Activated T-cell treated with anti-CD3 and anti-CD28 coated beads, Interleukin-2, amount 50 U/mL, for 48 hours (primary cell): ENCODE measurements at regions not wholly inside any gene's neighbourhood (a gene's known extent, or its start where the extent isn't known, plus 50 kb on each side); places are given as distances from the start of the nearest gene placed in this dataset.
"Not testable (repeated sequence)": the region's sequence is repeated elsewhere in the genome, so short reads cannot be mapped to it uniquely, and the experiment has no call there.

Experiments used
- DNase-seq, 2 experiments: peaks; one replicate each; pipeline ENCODE4 v3.0.0-alpha.2; 2020

DNA sequence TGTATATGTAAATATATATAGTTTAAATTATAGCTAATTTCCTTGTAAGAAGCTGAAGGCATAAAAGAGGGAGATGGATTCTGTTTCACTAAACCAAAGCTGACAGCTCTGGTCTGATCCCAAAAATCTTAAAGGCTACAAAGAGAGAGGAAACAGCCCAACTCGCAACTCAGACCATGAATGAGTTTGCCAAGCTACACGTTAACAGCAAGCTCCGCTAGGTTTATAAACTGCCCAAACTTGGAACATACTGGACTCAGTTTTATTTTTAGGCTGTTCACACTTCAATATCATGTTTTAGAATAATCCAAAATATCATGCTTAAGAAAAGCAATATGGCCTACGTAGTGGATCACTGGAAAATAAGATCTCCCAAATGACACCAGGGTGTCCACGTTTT, 318.3 kb upstream of the RPS23 start:
- DNase-seq: no peak

DNA sequence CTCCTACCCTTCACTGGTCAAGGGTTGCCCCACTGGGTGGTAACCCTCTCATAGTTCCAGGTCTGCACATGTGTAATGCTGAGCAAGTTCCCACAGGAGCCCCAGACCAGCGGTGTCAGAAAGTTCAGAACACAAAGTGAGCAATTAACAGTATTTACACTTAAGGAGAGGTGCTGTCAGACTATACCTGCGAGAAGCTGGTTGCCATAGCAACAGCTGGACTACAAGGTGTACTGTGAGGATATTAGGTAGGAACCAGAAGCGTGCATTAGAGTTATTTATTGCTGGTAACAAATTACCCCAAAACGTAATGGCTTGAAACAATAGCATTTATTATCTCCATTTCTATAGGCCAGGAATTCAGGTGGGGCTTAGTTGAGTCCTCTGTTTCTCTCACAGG, 317.0 kb upstream of the RPS23 start:
- DNase-seq: no peak

DNA sequence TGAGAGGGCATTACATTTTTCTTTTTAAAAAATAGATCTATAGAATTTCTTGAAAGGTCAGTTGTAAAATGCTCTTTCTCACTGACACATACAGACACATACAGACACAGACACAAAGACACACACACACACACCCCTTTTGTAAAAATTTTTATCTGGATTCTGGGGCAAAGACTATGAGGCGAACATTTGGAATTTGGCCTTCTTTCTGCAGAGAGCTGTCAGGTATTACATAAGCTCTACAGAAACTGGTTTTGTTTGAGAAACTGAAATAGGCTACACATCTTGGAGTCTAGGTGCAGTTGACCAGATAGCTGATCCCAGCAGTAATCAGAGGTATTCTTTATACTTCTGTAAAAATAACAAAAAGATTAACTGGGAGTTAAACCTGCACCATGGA, 315.9 kb upstream of the RPS23 start:
- no peak for DNase-seq

DNA sequence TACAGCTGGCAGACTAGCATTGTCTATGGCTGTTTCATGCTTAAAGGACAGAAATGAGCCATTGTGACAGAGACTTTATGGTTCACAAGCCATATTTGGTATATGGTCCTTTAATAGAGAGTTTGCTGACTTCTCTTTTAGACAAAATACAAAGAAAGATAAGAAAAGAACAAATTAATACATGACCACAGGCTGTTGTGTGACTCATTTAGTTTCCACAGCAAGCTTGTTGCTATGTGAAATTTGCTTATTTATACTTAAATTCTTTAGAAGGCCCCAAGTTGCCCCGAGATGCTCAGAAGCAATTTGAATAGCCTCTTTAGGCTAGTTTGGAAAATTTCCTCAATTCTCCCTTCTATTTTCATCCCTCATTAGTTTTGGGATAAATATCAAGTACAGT, 315.3 kb upstream of the RPS23 start:
- DNase-seq: no peak

DNA sequence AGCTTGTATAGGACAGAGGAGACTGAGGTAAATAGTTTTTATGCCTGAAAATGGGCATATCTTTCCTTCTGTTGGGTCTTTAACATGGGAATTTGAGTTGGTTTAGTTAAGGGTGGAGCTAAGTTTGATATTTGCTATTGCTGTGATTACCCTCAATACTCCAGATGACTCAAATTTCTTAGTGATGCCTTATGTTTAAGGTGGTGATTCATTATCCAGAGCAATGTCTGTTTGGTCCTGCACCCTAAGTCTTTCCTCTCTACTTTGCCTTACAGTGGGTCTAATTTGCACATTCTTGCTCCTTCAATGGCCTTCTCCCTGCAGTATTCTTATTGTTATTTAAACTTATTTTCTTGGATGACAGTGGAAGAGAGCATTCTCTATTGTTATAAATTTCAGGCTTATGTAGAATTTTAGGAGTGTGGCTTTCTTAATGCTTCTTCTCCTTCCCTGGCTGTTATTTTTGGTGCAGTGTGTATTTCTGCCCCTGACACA, 312.9 kb upstream of the RPS23 start:
- no peak for DNase-seq

DNA sequence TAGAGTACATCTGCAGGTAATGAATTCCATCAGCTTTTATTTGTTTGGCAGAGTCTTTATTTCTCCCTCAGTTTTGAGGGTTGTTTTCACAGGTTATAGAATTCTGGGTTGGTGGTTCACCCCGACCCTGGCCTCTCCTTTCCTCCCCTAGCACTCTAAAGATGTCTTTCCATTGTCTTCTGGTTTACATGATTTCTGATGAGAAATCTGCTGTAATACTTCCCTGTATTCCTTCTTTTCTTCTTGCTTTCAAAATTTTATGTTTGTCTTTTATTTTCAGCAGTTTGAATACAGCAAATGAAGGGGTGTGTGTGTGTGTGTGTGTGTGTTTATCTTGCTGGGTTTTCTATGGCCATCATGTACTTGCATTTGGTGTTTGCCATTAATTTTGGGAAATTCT, 312.0 kb upstream of the RPS23 start:
- no peak for DNase-seq

DNA sequence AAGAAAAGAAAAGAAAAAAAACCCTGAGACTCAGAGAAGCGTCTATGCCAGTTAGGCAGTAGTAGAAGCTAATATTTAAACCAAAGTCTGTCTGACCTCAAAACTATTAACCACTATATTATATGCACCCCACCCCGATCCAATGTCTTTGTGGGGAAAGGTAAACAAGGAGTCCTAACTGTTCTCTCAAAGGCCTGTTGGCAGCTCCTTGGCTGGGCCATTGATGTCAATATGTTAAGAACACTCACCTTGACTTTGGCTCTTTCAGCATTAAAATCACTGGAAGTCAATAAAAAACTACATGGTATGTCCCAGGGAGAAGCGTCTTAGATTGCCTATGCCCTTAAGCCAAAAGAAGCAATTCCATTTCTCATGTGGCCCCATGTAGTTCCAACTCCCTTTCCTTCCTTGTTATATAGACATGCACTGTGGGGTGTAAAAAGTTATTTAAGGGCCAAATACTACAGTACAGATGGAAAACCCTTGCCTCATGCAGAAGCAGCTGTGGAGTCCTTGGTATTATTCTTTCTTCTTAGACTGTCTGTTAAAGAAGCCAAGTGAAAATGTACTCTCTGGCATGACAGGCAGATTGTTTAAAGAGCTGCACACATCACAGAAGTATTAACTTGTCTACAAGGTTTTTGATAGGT, 308.6 kb upstream of the RPS23 start:
- no peak for DNase-seq

DNA sequence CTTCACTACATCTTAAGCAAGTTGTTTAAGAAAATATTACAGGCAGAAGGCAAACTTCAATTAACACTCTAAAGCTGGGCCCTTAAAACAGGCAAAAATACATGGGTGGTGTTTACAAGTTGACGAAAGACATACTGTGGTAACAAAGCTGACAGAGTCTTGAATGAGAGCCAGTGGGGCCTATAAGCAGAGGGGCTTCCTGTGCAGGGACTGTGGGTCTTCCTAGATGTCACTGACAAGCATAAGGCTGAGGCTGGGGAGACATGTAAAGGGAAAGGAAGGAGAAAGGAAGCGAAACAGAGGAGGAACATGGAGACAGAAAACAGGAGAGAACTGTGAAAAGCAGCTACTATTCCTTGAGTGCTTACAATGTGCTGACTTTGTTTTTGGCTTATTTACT, 308.0 kb upstream of the RPS23 start:
- no peak for DNase-seq

DNA sequence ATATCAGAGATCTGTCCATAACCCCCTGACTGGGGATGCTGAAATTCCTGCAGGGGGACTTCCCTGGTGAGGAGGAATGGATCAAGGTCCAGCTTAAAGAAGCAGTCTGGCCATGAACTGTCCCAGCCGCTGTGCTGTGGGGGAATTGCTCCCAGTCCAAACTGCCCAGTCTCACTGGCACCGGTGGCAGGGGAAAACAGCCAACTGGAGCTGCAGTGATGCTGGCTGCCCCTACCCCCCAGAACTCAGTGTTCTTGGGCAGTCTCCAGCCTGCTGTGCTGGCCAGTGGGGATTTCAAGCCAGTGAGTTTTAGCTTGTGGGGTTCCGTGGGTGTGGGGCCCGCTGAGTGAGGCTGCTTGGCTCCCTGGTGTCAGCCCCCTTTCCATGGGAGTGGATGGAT, 306.5 kb upstream of the RPS23 start:
- DNase-seq: no peak

DNA sequence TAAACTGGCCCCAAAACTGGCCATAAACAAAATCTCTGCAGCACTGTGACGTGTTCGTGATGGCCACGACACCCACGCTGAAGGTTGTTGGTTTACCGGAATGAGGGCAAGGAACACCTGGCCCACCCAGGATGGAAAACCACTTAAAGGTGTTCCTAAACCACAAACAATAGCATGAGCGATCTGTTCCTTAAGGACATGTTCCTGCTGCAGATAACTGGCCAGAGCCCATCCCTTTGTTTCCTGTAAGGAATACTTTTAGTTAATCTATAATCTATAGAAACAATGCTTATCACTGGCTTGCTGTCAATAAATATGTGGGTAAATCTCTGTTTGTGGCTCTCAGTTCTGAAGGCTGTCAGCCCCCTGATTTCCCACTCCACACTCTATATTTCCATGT, 305.2 kb upstream of the RPS23 start:
- not testable (repeated sequence) for DNase-seq

DNA sequence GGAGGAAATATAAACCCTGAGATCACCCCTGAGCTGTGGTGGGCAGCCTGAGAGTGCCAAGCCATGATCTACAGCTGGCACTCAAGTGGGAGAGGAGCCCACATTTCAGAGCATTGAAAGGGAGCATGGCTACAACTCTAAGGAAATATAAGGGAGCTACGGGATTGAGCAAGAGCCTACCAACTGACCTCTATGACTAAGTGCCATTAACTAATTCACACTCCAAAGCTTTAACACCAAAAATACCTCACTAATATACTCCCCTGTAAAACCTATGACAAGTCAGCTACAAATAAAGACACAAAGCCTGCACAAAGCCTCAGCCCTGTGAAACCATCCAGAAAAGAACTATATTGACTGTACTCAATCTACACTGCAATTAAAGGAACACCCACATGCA, 286.8 kb upstream of the RPS23 start:
- no peak for DNase-seq

DNA sequence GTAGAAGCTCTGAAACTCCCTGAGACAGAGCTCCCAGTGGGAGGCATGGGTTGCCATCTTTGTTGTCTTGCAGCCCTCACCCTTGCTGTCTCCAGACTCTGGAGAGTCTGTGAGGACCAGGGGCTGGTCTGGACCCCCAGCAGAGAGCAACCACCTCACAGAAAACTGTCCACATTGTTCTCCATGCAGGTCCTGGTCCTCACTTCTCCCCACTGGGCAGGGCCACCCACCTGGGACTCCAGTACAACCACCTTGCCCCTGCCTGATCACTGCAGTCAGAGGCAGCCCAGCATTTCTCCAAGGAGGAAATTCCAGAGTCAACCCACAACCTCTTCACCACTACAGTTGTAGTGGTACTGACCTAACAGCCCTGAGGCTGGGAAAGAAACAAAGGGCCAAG, 285.6 kb upstream of the RPS23 start:
- DNase-seq: no peak

DNA sequence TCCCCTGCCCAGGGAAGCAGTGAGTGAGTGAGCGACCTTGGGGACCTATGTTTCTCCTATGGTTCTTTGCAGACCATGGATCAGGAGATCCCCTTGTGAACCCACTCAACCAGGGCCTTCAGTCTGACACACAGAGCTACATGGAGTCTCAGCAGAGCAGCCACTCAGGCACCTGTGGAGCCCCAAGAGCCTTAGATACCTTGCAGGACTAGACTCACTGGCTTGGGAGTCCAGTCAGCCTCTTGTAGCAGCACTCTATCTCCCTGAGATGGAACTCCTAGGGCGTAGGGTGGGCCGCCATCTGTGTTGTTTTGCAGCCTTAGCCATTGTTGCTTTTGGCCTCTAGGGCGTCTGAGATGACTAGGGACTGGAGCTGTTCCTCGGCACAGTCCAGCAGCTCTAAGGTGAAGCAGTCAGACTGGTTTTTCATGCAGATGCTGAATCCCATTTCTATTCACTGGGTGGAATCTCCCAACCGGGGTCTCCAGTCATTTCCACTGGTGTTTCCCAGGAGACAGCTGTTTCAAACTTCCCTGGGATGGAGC, 284.6 kb upstream of the RPS23 start:
- no peak for DNase-seq

DNA sequence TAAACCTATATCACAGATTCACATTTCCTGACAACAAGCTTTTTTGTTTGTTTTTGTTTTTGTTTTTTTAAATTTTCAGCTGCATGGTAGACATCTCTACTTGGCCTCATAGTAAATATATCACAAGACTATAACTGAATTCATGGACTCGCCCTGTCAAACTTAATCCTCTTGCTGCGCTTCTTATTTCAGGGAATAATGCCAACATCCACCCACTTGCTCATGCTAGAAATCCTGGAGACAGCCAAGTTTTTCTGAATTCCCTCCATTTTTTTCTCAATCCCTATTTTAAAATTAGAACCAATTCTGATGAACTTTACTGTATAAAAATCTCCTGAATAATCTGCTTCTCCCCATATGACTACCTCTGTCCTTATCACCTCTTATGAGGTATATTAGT, 283.6 kb upstream of the RPS23 start:
- no peak for DNase-seq

DNA sequence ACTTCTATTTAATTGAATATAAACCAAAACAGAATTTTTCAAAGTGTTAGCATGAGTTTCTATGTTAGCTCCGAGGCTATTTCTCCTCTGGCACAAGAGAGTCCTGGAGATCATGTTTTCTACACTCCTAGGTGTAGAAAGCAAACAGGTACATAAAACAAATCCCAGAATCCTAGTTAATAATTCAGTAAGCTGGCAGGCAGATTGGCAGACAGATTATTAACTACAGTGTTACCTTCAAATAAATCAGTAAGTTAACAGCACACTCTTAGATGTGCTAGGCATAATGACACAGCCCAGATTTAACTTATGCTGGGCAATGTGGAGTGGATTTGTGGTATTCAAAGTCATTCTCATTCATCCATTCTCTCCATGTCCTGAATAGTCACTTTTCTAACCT, 282.8 kb upstream of the RPS23 start:
- DNase-seq: no peak

DNA sequence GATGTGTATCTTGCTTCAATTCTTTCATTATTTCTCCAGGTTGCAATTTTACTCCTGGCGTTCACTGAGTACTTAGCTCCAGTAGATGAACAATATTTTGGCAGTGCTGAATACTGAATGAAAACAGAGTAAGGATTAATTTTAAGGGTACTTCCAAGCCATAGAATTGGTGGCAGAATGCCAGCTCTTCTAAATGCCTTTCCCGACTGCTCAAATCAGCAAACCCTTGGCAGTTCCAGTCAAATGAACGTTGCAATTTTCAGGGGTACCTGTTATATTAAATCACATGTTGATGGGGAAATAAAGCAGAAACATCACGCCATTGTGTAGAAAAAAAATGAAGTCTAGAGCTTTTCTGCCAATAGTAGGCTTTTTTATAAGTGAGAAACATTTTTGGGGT, 282.4 kb upstream of the RPS23 start:
- no peak for DNase-seq

DNA sequence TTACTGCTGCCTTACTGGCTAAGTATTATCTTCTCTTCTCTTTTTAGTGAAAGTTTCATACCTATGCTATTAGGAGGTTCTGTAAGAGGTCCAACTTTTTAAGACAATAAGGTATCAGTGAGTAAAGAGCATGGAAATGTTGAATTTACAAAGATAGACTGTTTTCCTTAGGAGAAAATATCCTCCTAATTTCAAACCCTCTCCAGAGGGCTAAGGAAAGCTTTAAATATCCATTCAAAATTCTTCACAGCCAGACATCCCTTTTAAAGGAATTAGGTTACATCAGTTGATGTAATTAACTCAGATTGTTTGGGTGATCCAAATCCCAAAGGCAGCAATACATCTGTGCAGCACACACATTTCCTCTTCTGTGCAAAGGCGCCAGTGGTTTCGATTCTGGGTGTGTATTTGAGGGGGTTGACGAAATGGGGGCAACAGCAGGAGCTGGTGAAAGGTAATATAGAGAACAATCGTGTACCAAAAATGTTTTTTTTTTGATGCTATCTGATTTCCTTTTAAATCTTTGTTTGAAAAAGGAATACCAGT, 273.8 kb upstream of the RPS23 start:
- no peak for DNase-seq

DNA sequence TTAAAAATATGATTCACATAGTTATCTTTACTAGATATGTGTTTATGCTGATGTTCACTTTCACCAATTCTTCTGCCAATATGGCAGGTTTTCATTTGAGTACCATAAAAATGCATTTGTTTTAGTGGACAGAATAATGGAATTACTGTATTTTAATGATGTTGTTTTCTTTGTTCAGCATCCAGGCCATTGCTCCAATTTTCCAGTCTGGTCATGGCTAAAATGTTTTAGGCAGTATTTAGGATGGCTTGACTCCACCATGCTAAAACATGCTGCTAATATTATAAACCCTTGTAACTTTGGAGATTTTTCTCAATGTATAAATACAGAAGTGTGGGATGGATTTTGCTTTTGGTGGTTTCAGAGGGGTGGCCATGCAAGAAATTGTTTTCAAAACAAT, 273.0 kb upstream of the RPS23 start:
- DNase-seq: no peak

DNA sequence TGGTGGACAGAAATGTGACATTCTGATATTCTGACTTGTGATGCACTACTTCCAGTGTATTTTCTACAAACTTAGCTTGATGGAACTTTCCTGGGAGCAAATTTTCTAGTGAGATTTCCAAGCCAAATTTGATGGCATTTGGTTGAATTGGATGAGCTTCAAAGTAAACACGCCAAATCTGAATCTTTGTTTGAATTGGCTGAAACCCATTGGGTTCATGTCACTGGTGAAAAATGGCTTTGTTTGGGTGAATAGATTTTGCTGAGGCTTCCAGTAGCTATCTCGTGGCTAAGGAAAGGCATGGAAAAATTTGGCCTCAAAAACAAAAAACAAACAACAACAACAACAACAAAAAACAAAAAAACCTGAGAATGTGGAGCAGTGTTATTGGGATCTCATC, 271.1 kb upstream of the RPS23 start:
- no peak for DNase-seq

DNA sequence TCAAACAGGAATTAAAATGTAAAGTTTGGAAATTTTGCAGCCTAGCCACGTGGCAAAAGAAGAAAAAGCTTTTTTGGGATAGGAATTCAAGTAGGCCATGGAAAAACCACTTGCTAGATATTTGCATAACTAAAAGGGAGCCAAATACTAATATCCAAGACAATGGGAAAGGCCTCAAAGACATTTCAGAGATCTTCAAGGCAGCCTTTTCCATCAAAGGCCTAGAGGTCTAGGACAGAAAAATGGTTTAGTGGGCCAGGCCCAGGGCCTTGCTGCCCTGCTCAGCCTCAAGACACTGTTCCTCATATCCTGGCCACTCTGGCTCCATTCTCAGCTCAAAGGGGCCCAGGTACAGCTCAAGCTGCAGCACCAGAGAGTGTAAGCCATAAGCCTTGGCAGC, 265.9 kb upstream of the RPS23 start:
- DNase-seq: no peak

DNA sequence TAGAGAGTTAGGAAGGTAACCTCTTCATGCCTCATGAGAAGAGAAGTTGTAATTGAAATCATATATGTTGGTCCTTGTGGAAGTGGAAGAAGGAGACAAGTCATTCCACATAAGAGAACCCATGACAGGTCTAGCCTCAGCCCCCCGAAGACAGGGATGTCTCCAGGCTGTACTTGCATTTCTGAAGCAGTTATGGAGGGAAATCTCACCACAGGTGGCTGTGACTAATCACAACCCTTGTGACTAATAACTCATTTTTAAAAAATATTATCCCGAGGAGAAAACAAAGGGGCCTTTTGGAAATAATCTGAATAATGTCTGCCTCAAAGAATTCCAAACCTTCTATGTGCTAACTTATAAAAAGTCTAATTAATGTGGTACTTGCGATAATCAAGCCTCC, 262.1 kb upstream of the RPS23 start:
- DNase-seq: no peak

DNA sequence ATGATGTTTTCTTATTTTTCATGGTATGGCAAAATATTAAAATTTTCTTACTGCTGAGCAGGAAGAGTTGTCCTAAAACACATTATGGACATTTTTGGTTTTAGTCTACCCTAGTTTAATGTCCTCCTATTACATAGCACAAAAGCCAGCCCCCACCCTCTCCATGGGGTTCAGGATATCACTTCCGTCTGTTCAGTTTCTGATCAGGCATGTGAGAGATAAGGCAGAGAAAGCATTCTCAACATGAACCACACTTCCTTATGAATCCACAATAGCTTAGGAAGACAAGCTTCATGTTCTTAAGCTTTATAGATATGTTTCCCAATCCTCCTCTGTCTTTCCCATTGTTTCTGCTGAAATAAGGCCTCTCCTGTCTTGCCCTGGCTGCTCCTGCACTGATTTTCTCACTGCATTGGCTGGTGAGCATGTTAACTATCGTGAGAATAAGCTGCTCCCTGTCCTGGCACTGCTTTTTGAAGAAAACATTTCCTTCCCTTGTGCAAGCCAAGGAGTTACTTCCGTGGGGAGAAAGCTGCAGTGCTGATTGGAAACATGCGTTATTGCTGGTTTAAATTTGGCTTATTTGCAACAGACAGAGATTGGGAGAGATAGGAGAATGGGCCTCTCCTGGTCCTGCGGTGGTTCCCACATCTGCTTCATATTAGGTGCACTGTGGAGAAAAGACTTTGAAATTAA, 260.3 kb upstream of the RPS23 start:
- DNase-seq: no peak

DNA sequence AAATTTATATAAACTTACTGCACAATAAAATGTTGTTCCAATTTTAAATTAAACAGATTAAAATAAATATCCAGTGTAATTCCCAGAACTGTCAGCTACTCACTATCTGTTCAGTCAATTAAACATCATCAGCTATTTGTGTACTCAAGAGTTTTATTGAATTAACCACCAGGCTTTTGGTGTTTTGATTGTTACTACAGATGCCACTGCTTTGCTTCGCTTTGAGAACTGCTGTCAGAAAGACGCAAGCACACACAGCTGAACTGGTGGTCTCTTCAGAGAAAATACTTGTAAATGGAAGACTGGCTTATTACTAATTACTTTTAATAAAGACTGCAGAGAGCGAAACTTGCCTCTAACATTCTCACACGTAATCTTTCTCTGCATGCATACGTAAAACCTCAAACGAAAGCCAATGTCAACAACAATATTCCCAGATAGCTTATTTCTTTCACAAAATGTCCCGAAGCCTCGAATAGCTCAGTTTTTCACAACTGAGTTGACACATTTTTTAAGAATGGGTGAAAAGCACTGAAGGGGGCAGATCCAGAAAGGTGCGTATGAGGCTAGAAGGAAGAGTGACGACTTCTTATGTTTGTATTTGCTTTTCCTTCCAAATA, 259.6 kb upstream of the RPS23 start:
- DNase-seq: no peak

DNA sequence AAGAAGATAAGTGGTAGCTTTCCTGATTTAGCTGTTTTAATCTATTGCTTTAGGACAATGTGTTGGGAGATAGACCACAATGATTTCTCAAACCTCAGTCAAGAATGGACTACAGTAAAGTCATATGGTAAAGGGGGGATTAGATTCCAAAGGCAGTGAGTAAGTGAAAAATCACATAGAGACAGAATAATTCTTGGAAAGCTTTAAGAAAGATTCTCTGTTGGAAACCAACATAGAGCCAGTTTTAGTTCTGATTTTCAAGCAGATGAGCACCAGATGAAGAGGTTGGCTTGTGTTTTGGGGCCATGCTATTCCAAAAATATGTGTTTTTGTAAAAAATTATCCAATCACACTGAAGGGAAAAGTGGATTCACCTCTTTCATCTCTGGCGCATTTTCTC, 256.8 kb upstream of the RPS23 start:
- DNase-seq: no peak
